Glutamatergic neuron (in vitro differentiated cells): ENCODE measurements at regions not wholly inside any gene's neighbourhood (a gene's known extent, or its start where the extent isn't known, plus 50 kb on each side); places are given as distances from the start of the nearest gene placed in this dataset.
"Not testable (repeated sequence)": the region's sequence is repeated elsewhere in the genome, so short reads cannot be mapped to it uniquely, and the experiment has no call there.

Source experiments
- DNase-seq: peaks from one replicate; pipeline ENCODE4 v3.0.0; 2022
- H3K27ac Mint-ChIP-seq: one replicate; pipeline ENCODE4 v1.8.0; 2020; ENCODE audit warnings: mild to moderate bottlenecking, mixed read lengths, inconsistent platforms; ENCODE audit not compliant: unreplicated experiment
- H3K27me3 Mint-ChIP-seq: one replicate; pipeline ENCODE4 v1.8.0; 2020; ENCODE audit warnings: mild to moderate bottlenecking, moderate library complexity, mixed read lengths, inconsistent platforms; ENCODE audit not compliant: unreplicated experiment
- H3K36me3 Mint-ChIP-seq: one replicate; pipeline ENCODE4 v1.8.0; 2020; ENCODE audit warnings: mild to moderate bottlenecking, mixed read lengths, inconsistent platforms; ENCODE audit not compliant: unreplicated experiment
- H3K4me1 Mint-ChIP-seq: one replicate; pipeline ENCODE4 v1.8.0; 2020; ENCODE audit warnings: mild to moderate bottlenecking, low read depth, mixed read lengths, inconsistent platforms; ENCODE audit not compliant: unreplicated experiment
- H3K4me3 Mint-ChIP-seq: one replicate; pipeline ENCODE4 v1.8.0; 2020; ENCODE audit warnings: mild to moderate bottlenecking, mixed read lengths, inconsistent platforms; ENCODE audit not compliant: unreplicated experiment
- H3K9me3 Mint-ChIP-seq: one replicate; pipeline ENCODE4 v1.8.0; 2020; ENCODE audit warnings: mild to moderate bottlenecking, moderate library complexity, mixed read lengths, inconsistent platforms; ENCODE audit not compliant: unreplicated experiment
- TF ChIP-seq, protein P1 (sequence below): fragments of 200-600 bp; sonication (generic); IDR thresholded peaks from one replicate; pipeline ENCODE4 v1.5.0; 2021; ENCODE audit not compliant: partially characterized antibody, unreplicated experiment

- no peaks in the 10 kb centered on the region for H3K27me3 Mint-ChIP-seq
- no peaks in the 10 kb centered on the region for H3K9me3 Mint-ChIP-seq
- no peak overlapping the region for H3K4me3 Mint-ChIP-seq
- TF ChIP-seq, protein P1, sequence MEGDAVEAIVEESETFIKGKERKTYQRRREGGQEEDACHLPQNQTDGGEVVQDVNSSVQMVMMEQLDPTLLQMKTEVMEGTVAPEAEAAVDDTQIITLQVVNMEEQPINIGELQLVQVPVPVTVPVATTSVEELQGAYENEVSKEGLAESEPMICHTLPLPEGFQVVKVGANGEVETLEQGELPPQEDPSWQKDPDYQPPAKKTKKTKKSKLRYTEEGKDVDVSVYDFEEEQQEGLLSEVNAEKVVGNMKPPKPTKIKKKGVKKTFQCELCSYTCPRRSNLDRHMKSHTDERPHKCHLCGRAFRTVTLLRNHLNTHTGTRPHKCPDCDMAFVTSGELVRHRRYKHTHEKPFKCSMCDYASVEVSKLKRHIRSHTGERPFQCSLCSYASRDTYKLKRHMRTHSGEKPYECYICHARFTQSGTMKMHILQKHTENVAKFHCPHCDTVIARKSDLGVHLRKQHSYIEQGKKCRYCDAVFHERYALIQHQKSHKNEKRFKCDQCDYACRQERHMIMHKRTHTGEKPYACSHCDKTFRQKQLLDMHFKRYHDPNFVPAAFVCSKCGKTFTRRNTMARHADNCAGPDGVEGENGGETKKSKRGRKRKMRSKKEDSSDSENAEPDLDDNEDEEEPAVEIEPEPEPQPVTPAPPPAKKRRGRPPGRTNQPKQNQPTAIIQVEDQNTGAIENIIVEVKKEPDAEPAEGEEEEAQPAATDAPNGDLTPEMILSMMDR = no peak
- no peak for DNase-seq
- no peaks in the 10 kb centered on the region for H3K4me1 Mint-ChIP-seq
- H3K36me3 Mint-ChIP-seq = no peaks in the 10 kb centered on the region
- no peak overlapping the region for H3K27ac Mint-ChIP-seq
These were observed 437.3 kb upstream of the BCHE start for GRCh38 chr3:166274351-166275023.

DNA sequence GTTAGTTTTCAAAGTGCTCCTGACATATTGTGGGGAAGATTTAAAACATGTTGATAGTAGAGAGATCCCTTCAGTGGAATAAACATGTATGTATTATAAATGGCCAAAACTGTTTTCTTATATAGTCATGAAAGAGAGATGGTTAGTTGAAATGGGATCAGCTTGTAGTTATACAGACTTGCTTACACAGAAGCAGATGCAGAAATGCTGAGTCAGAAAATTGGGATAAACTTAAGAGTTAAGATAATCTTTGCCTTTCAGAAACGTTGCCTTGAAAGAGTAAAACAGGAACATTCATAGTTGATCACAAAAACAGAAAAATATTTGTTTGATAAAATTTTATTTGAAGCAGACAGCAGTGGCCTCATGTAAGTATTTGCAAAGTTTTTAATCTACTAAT is 433.2 kb upstream of the BCHE start:
- H3K27me3 Mint-ChIP-seq = no peaks in the 10 kb centered on the region
- H3K9me3 Mint-ChIP-seq = no peaks in the 10 kb centered on the region
- H3K27ac Mint-ChIP-seq = no peak overlapping the region

DNA sequence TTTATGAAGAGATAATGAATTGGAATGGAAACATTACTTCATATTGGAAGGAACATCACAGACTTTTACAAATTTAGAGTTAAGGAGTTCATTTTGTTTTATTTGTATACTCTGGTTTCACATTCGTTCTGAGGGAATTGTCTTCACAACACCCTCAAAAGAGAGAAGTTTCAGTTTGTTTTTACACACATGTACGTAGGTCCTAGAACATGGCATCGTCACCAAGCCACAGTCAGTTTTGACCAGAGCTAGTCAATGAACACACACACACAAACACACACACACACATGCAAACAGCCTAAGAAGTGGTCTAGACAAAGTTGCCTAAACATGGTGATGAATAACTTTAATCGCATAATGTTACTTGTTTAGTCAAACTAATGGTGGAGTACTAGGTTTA is 427.9 kb upstream of the BCHE start:
- DNase-seq = no peak
- no peaks in the 10 kb centered on the region for H3K4me1 Mint-ChIP-seq
- no peaks in the 10 kb centered on the region for H3K9me3 Mint-ChIP-seq
- H3K4me3 Mint-ChIP-seq = no peak overlapping the region
- no peak overlapping the region for H3K27ac Mint-ChIP-seq
- no peaks in the 10 kb centered on the region for H3K36me3 Mint-ChIP-seq
- no peaks in the 10 kb centered on the region for H3K27me3 Mint-ChIP-seq
- TF ChIP-seq, protein P1 = no peak

More for the DNA sequence above, 433.2 kb upstream of the BCHE start:
- no peaks in the 10 kb centered on the region for H3K36me3 Mint-ChIP-seq
- no peak for DNase-seq
- no peak overlapping the region for H3K4me3 Mint-ChIP-seq
- TF ChIP-seq, protein P1 = no peak
- H3K4me1 Mint-ChIP-seq = no peaks in the 10 kb centered on the region

GRCh38 chr3:166263460-166263859 is 426.2 kb upstream of the BCHE start:
- Mint-ChIP-seq H3K27me3 (no peaks in the 10 kb centered on the region), H3K36me3 (no peaks in the 10 kb centered on the region), H3K27ac (no peak overlapping the region), H3K4me3 (no peak overlapping the region), H3K4me1 (no peaks in the 10 kb centered on the region), H3K9me3 (no peaks in the 10 kb centered on the region)
- no peak for DNase-seq
- TF ChIP-seq, protein P1 = no peak

DNA sequence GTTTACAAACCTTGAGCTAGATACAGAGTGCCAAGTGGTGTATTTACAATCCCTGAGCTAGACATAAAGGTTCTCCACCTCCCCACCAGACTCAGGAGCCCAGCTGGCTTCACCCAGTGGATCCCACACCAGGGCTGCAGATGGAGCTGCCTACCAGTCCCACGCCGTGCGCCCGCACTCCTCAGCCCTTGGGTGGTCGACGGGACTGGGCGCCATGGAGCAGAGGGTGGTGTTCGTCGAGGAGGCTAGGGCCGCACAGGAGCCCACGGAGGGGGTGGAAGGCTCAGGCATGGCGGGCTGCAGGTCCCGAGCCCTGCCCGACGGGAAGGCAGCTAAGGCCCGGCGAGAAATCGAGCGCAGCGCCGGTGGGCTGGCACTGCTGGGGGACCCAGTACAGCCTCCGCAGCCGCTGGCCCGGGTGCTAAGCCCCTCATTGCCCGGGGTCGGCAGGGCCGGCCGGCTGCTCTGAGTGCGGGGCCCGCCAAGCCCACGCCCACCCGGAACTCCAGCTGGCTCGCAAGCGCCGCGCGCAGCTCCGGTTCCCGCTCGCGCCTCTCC is 421.1 kb upstream of the BCHE start:
- not testable (repeated sequence) for H3K4me3 Mint-ChIP-seq, H3K9me3 Mint-ChIP-seq, H3K27me3 Mint-ChIP-seq, H3K27ac Mint-ChIP-seq, H3K4me1 Mint-ChIP-seq, H3K36me3 Mint-ChIP-seq, DNase-seq
